H1 (cell line): ENCODE measurements at regions not wholly inside any gene's neighbourhood (a gene's known extent, or its start where the extent isn't known, plus 50 kb on each side); places are given as distances from the start of the nearest gene placed in this dataset.

ENCODE experiments used
- CTCF ChIA-PET: fragments of 300-600 bp; sonication (Branson Sonifier 250); formaldehyde crosslinking; loops from one replicate; lab custom pipeline; 2021; ENCODE audit not compliant: partially characterized antibody; lab: Charles Lee
- POLR2A ChIA-PET: fragments of 300-600 bp; sonication (Branson Sonifier 250); formaldehyde crosslinking; loops from one replicate; lab custom pipeline; 2021; ENCODE audit warnings: inconsistent platforms; ENCODE audit not compliant: partially characterized antibody; lab: Charles Lee
- DNase-seq, 2 experiments: peaks; one replicate each; pipeline versions ENCODE4 v3.0.0 to v3.0.0-alpha.2; 2010 to 2022; ENCODE audit warnings: low spot score in 2 of 2, low read depth in 1 of 2, mixed read lengths in 1 of 2
- FAIRE-seq: peaks from 2 replicates; lab custom pipeline; 2011; peaks lifted over from hg19 to GRCh38; lab: Jason Lieb, UNC
- H2AFZ ChIP-seq: 2 replicates; pipeline ENCODE4 v1.8.1; 2012; ENCODE audit warnings: low read length, inconsistent platforms
- H2AK5ac ChIP-seq: 2 replicates; pipeline ENCODE4 v1.6.1; 2013; ENCODE audit warnings: low read depth, low read length
- H2BK120ac ChIP-seq: replicated peaks from 2 replicates; pipeline ENCODE3; 2013; ENCODE audit warnings: low read depth, low read length, inconsistent platforms
- H2BK12ac ChIP-seq: 2 replicates; pipeline ENCODE4 v1.6.1; 2013; ENCODE audit warnings: low read depth, low read length
- H2BK15ac ChIP-seq: 2 replicates; pipeline ENCODE4 v1.6.1; 2013; ENCODE audit warnings: low read length
- H2BK20ac ChIP-seq: 2 replicates; pipeline ENCODE4 v1.6.1; 2013; ENCODE audit warnings: low read length
- H2BK5ac ChIP-seq: 2 replicates; pipeline ENCODE4 v1.6.1; 2013; ENCODE audit warnings: low read depth, low read length
- H3K14ac ChIP-seq: 2 replicates; pipeline ENCODE4 v1.6.1; 2013; ENCODE audit warnings: inconsistent platforms; ENCODE audit not compliant: insufficient read length
- H3K18ac ChIP-seq: 2 replicates; pipeline ENCODE4 v1.6.1; 2013; ENCODE audit warnings: low read length; ENCODE audit errors: extremely low read depth
- H3K23ac ChIP-seq: 2 replicates; pipeline ENCODE4 v1.6.1; 2013; ENCODE audit warnings: inconsistent platforms; ENCODE audit not compliant: insufficient read length
- H3K23me2 ChIP-seq: 2 replicates; pipeline ENCODE4 v1.6.1; 2013; ENCODE audit warnings: low read depth, low read length
- H3K27ac ChIP-seq: 2 replicates; pipeline ENCODE4 v1.6.1; 2011; ENCODE audit warnings: low read depth, low read length, inconsistent platforms
- H3K27me3 ChIP-seq, 4 experiments: replicated peaks in 1 of 4; 1 replicate in 1 of 4; 2 replicates in 3 of 4; pipeline versions ENCODE4 v1.6.1 to v1.8.1; 2011 to 2013; ENCODE audit warnings: low read length in 3 of 4, mild to moderate bottlenecking in 3 of 4, inconsistent platforms in 2 of 4, mixed read lengths in 2 of 4, moderate library complexity in 1 of 4; ENCODE audit not compliant: control insufficient read depth in 3 of 4, insufficient read depth in 3 of 4; ENCODE audit errors: extremely low read depth in 1 of 4
- H3K36me3 ChIP-seq, 4 experiments: 2 replicates each; pipeline versions ENCODE4 v1.6.1 to v1.8.1; 2011 to 2013; ENCODE audit warnings: mild to moderate bottlenecking in 4 of 4, low read length in 3 of 4, moderate library complexity in 2 of 4, control low read depth in 1 of 4, inconsistent platforms in 1 of 4; ENCODE audit not compliant: insufficient read depth in 4 of 4, control insufficient read depth in 2 of 4
- H3K4ac ChIP-seq: replicated peaks from 2 replicates; pipeline ENCODE3; 2013; ENCODE audit warnings: low read length, low read depth, mixed read lengths, inconsistent platforms; ENCODE audit not compliant: insufficient read length
- H3K4me1 ChIP-seq, 4 experiments: replicated peaks in 1 of 4; 1 replicate in 1 of 4; 2 replicates in 3 of 4; pipeline versions ENCODE4 v1.6.1 to v1.8.1; 2011 to 2013; ENCODE audit warnings: low read length in 3 of 4, inconsistent platforms in 2 of 4, mixed read lengths in 1 of 4; ENCODE audit not compliant: insufficient read depth in 4 of 4, control insufficient read depth in 3 of 4
- H3K4me2 ChIP-seq, 2 experiments: 2 replicates each; pipeline versions ENCODE4 v1.6.1 to v1.8.1; 2011 to 2013; ENCODE audit warnings: low read depth in 2 of 2, low read length in 2 of 2, control low read depth in 1 of 2, inconsistent platforms in 1 of 2, mild to moderate bottlenecking in 1 of 2; ENCODE audit not compliant: insufficient read depth in 1 of 2
- H3K4me3 ChIP-seq, 4 experiments: fragments of 200-600, 300-600 bp in 1 of 4; sonication (generic), shearing (Covaris generic), sonication (Bioruptor Twin) in 1 of 4; 2 replicates each; pipeline versions ENCODE4 v1.5.1 to v1.8.1; 2011 to 2016; ENCODE audit warnings: low read length in 4 of 4, low read depth in 3 of 4, control low read depth in 2 of 4, inconsistent platforms in 2 of 4, mild to moderate bottlenecking in 2 of 4, mixed read lengths in 1 of 4, moderate library complexity in 1 of 4; ENCODE audit not compliant: insufficient read depth in 2 of 4; ENCODE audit errors: extremely low read depth in 1 of 4
- H3K56ac ChIP-seq: replicated peaks from 2 replicates; pipeline ENCODE3; 2013; ENCODE audit warnings: low read depth, mild to moderate bottlenecking, mixed read lengths, low read length, inconsistent platforms; ENCODE audit not compliant: insufficient read length
- H3K79me1 ChIP-seq: 2 replicates; pipeline ENCODE4 v1.6.1; 2013; ENCODE audit warnings: low read depth, low read length, control low read depth
- H3K79me2 ChIP-seq, 2 experiments: 2 replicates each; pipeline versions ENCODE4 v1.6.1 to v1.8.1; 2012 to 2013; ENCODE audit warnings: low read length in 2 of 2, mild to moderate bottlenecking in 2 of 2, inconsistent platforms in 1 of 2; ENCODE audit not compliant: insufficient read depth in 2 of 2, control insufficient read depth in 1 of 2
- H3K9ac ChIP-seq, 4 experiments: replicated peaks in 1 of 4; 1 replicate in 1 of 4; 2 replicates in 3 of 4; pipeline versions ENCODE4 v1.6.1 to v1.8.1; 2011 to 2013; ENCODE audit warnings: low read depth in 3 of 4, low read length in 3 of 4, control low read depth in 2 of 4, mild to moderate bottlenecking in 2 of 4, moderate library complexity in 2 of 4, inconsistent platforms in 1 of 4; ENCODE audit errors: extremely low read depth in 1 of 4
- H3K9me3 ChIP-seq, 2 experiments: 2 replicates each; pipeline versions ENCODE4 v1.6.1 to v1.8.1; 2012 to 2013; ENCODE audit warnings: mild to moderate bottlenecking in 2 of 2, moderate library complexity in 2 of 2, control low read depth in 1 of 2, inconsistent platforms in 1 of 2, low read depth in 1 of 2, low read length in 1 of 2, mixed read lengths in 1 of 2; ENCODE audit not compliant: insufficient read depth in 2 of 2
- H4K20me1 ChIP-seq, 2 experiments: replicated peaks in 1 of 2; 2 replicates each; pipeline versions ENCODE3 to v1.8.1; 2011 to 2013; ENCODE audit warnings: inconsistent platforms in 2 of 2, low read length in 2 of 2, mild to moderate bottlenecking in 1 of 2; ENCODE audit not compliant: insufficient read depth in 2 of 2, control insufficient read depth in 1 of 2
- H4K5ac ChIP-seq: 2 replicates; pipeline ENCODE4 v1.6.1; 2013; ENCODE audit warnings: low read length, low read depth, mixed read lengths, inconsistent platforms; ENCODE audit not compliant: insufficient read length
- H4K8ac ChIP-seq: 2 replicates; pipeline ENCODE4 v1.8.0; 2013; ENCODE audit warnings: mild to moderate bottlenecking, moderate library complexity, low read length, inconsistent platforms; ENCODE audit not compliant: insufficient read depth; ENCODE audit errors: extremely low read depth
- H4K91ac ChIP-seq: replicated peaks from 2 replicates; pipeline ENCODE3; 2013; ENCODE audit warnings: low read length, mixed read lengths, inconsistent platforms; ENCODE audit not compliant: insufficient read length
- E2F6 ChIP-seq: IDR thresholded peaks from 2 replicates; pipeline ENCODE4 v1.6.1; 2012; ENCODE audit warnings: inconsistent platforms
- NRF1 ChIP-seq: IDR thresholded peaks from 2 replicates; pipeline ENCODE4 v1.6.1; 2011; ENCODE audit warnings: mild to moderate bottlenecking, low read depth, low read length, improper control_type of control experiment
- SP1 ChIP-seq: IDR thresholded peaks from 2 replicates; pipeline ENCODE4 v1.6.1; 2011; ENCODE audit warnings: low read depth, low read length
- WGBS, 2 experiments: shearing (Covaris generic) in 1 of 2; methylation state at CpG; one replicate each; pipeline versions ENCODE4 v1.1.6 to v1.1.7; 2013 to 2015; ENCODE audit warnings: low lambda C conversion rate in 2 of 2, mixed read lengths in 2 of 2, inconsistent platforms in 1 of 2, low coverage in 1 of 2, missing lambda C conversion rate in 1 of 2; ENCODE audit not compliant: insufficient replicate concordance in 2 of 2, insufficient coverage in 1 of 2, insufficient read length in 1 of 2; ENCODE audit errors: extremely low coverage in 1 of 2, missing lambda C conversion rate in 1 of 2; 5-methylcytosine and 5-hydroxymethylcytosine counted together

GRCh38 chr11:129536338-129536737 lies 160.7 kb downstream of the BARX2 start:
- Histone ChIP-seq H3K27ac (no peak overlapping the region), H3K4me1 (no peaks in the 10 kb centered on the region), H3K4me2 (no peak overlapping the region), H3K27me3 (no peaks in the 10 kb centered on the region), H3K9me3 (peaks cover 25 to 28% of the 10 kb centered on the region in 2 experiments), H2BK12ac (no peak overlapping the region), H3K36me3 (no peaks in the 10 kb centered on the region; a peak in 1 of 8 replicates), H3K4me3 (no peak overlapping the region), H3K23me2 (no peaks in the 10 kb centered on the region), H4K8ac (no peak overlapping the region), H3K14ac (no peak overlapping the region), H2BK20ac (no peak overlapping the region), H2AFZ (no peak overlapping the region), H4K91ac (no peak overlapping the region), H3K79me2 (no peaks in the 10 kb centered on the region), H2AK5ac (no peak overlapping the region), H3K79me1 (no peaks in the 10 kb centered on the region), H3K56ac (no peak overlapping the region), H4K5ac (no peak overlapping the region), H2BK120ac (no peak overlapping the region), H2BK5ac (no peak overlapping the region), H3K9ac (no peak overlapping the region), H3K18ac (no peak overlapping the region), H4K20me1 (no peaks in the 10 kb centered on the region), H3K4ac (no peak overlapping the region), H2BK15ac (no peak overlapping the region), H3K23ac (no peak overlapping the region)
- FAIRE-seq (no peak), DNase-seq (no peak)
- TF ChIP-seq SP1 = no peak
- TF ChIP-seq NRF1 = no peak
- no peak for TF ChIP-seq E2F6
- 76% methylated on average over 1 of the region's 1 CpG; no CpG with 5 or more reads in 1 of the 2 experiments for WGBS, 2 experiments
- ChIA-PET CTCF (interaction anchor here (0.7 kb wide), 2 partner anchors 198 to 488 kb away, joined by 4 read pairs; no protein-coding TSS in a partner anchor), POLR2A (no interaction called here)
